NCI-H187 treated with DMSO at 0.1 percent for 48 hours (cell line): ENCODE measurements at regions not wholly inside any gene's neighbourhood (a gene's known extent, or its start where the extent isn't known, plus 50 kb on each side); places are given as distances from the start of the nearest gene placed in this dataset.
"Not testable (repeated sequence)": the region's sequence is repeated elsewhere in the genome, so short reads cannot be mapped to it uniquely, and the experiment has no call there.

Experiments
- DNase-seq: peaks from one replicate; lab custom pipeline; 2025; lab: John Stamatoyannopoulos, UW

- no peak for DNase-seq
Observed at GRCh38 chr20:48405909-48406308, 421.9 kb downstream of the PREX1 start.

GRCh38 chr20:48404598-48404997 lies 423.2 kb downstream of the PREX1 start:
- DNase-seq, result no peak

GRCh38 chr20:48403167-48403761 lies 424.5 kb downstream of the PREX1 start:
- DNase-seq, result peak; percentile 75

DNA sequence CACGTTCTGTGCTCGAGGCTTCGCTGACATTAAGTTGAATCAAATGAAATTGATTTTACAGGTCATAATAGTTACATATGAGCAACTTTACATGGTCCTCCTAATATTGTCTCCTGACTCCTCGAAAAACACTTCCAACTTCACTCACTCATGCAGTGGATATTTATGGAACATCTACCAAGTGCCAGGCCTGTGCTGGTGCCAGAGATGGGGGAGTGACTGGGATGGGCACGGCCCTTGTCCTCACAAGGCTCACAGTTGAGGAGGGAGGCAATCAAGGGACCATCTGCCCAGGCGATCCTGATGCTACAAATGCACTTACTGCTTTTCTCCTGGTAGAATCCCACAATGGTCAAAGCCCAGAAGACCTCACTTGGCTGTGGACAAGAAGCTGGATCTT lies 426.4 kb downstream of the PREX1 start:
- DNase-seq, result no peak

- no peak for DNase-seq
Observed at GRCh38 chr20:48400009-48400408, 427.8 kb downstream of the PREX1 start.

GRCh38 chr20:48398506-48399449 lies 429.0 kb downstream of the PREX1 start:
- DNase-seq, result no peak

DNA sequence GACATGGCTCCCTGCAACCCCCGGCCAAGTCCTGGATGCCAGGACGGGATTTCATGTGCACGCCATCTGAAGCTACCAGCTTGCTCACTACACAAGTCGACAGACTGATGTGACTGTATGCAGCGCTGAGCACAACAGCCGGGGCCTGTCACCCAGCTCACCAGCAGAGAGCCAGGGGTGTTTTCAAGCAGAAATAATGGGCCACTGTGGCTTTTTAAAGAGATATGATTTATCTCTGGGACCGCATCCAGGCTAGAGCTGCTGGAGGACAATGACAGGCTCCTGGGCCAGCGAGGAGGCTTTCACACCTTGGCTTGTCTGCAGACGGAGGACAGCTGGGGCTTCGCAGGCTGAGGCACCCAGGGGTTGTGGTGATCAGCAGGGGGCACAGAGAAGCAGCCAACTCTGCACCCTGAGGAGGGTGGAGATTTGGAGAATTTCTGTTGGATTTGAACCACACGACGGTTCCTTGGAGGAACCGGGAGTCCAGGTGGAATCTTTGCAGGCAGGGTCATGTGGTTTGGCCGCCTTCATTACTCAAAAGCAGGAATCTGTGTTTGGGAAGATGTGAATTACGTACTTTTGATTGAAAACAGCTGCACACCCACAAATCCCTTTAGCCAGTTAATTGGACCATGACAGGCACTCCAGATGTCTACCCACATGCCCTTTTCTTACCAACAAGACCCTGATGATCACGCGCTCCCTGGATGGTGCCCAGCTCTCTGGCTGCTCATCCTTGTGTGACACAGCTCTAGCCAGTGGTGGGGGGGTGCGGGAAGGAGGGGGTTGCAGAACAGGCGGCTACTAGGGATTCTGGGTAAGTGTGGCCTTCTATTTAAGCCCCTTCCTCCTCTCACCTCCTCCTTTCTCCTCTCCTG lies 430.6 kb downstream of the PREX1 start:
- not testable (repeated sequence) for DNase-seq

DNA sequence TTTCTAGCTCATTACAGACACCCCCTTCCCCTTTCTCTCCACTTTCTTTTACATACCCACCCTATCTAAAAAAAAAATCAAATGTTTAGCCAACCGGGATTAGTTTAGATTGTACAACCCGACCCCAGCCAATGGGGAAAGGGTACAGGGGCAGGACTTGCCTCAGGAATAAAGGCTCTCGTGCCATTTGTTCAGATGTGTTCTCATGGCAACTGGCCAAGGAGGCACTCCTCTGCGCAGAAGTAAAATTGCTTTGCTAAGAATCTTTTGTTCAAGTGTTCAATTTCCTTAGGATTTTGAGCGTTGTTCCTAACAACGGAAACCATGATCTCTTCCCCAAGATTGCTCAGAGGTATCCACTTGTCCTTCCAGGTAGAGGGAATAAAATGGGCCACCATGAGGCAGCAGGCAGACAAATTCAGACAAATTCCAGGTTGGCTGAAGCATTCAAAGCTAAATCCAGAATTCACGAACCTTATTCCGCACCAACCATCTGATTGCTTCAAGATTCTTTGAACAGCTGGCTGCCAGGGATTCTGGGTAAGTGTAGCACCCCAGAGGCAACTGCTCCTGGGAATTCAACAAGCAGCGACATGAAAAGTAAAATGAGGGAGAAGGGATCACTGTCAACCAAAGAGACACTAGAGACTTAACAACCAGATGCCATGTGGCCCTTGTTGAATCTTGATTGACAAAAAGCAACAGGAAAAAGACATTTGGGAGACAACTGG lies 431.8 kb downstream of the PREX1 start:
- no peak for DNase-seq

DNA sequence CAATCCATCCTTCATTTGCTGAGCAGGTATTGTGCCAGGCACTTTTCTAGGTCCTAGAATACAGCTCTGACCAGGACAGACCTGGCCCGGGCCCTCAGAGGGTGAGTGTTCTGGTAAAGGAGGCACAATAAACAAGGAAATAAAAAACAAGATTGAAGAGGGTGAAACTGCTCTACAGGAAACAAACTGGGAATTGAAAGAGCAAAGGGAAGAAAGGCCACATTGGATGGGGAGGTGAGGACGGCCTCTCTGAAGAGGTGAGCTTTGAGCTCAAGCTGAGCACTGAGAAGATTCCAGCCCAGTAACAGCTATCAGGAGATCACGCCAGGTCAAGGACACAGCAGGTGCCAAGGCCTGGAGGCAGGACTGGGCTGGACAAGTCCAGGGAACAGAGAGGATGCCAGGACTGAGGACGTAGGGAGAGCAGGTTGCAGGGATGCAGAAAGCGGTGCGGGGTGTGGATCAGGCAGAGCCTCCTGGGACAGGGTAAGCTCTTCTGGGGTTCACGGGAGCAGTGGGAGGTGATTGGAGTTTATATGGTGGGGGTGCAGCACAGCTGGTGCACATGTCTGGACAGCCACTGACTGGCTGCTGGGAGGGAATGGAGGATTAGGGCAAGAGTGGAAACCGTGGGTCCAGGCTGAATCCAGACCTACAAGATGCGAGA lies 433.3 kb downstream of the PREX1 start:
- DNase-seq, result no peak

- DNase-seq, result no peak
Observed at GRCh38 chr20:48393737-48394314, 434.0 kb downstream of the PREX1 start.

- no peak for DNase-seq
Observed at GRCh38 chr20:48393311-48393685, 434.5 kb downstream of the PREX1 start.

DNA sequence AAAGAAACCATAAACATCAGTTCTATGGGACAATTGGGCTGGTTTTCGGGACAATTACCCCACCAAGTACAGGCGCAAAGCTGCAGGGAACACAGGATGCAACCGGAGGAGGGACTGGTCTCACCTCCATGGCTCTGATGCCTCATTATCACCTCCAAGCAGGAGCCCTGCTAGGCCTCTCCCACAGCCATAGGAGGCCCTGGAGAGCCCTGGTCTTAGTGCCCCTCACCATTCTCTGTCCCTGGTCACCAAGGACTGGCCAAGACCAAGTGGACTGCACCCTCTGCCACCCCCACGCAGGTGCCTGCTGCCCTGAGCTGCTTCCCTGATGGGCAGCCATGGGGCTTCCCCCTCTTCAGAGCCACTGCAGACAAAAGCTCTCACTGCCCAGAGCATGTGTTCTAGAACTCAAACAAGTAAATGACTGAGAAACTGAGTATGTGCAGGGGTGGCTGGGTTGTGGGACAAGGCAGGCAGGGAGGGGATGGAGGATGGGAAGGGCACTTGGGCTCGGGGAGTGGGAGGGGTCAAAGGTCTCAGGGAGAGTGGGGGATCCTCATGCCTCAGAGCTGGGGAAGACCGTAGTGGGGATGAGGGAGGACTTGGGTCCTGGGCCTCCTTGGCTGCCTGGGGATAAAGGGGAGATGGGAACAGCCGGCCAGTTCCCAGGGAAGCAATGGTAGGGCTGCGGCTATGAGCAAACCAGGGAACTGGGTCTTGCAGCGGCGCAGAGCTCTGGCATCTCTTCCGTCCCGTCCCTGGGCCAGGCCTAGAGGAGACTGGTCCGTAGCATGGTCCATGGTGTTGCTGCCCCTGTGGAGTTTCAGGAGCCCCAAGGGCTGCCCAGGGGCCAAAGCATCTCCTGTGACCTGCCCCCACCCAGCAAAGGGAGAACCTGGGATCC lies 435.1 kb downstream of the PREX1 start:
- no peak for DNase-seq

DNA sequence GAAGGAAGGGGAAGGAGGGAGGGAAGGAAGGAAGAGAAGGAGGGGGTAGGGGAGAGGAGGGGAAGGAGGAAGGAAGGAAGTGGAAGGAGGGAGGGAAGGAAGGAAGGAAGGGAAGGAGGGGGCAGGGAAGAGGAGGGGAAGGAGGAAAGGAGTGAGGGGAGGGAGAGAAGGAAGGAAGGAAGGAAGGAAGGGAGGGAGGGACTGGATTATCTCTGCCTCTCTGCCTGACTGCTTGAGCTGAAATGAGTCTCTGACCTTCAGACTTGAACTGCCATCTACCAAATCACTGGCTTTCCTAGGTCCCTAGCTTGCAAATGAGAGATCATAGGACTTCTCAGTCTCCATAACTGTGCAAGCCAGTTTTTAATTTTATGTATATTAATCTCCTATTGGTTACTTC lies 436.8 kb downstream of the PREX1 start:
- DNase-seq, result no peak

DNA sequence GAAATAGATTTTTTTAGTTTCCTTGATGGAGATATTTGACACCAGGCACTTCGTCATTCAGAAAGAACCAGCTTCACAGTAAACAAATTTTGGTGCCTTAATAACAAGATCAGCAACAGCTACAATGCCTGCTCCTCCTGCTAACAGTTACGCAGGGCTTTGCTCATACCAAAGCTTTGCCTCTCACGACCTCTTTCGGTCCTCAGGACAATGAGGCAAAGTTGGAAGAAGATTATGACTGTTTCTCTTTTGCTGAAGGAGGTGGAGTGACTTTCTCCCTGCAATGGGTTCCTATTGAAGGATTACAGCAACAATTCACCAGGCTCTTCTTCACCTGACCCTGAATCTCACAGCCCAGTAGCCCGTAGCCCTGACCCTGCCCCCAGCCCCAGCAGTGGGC lies 440.1 kb downstream of the PREX1 start:
- DNase-seq, result no peak

DNA sequence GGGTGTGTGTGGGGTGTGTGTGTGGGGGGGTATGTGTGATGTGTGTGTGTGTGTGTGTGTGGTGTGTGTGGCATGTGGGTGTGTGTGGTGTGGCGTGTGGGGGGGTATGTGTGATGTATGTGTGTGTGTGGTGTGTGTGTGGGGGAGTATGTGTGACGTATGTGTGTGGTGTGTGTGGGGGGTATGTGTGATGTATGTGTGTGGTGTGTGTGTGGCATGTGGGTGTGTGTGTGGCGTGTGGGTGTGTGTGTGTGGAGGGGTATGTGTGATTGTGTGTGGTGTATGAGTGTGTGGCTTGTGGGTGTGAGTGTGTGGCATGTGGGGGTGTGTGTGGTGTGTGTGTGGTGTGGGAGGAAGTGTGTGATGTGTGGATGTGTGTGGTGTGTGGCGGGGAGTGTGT lies 442.3 kb downstream of the PREX1 start:
- DNase-seq, result no peak

GRCh38 chr20:48385114-48385513 lies 442.7 kb downstream of the PREX1 start:
- DNase-seq, result no peak

DNA sequence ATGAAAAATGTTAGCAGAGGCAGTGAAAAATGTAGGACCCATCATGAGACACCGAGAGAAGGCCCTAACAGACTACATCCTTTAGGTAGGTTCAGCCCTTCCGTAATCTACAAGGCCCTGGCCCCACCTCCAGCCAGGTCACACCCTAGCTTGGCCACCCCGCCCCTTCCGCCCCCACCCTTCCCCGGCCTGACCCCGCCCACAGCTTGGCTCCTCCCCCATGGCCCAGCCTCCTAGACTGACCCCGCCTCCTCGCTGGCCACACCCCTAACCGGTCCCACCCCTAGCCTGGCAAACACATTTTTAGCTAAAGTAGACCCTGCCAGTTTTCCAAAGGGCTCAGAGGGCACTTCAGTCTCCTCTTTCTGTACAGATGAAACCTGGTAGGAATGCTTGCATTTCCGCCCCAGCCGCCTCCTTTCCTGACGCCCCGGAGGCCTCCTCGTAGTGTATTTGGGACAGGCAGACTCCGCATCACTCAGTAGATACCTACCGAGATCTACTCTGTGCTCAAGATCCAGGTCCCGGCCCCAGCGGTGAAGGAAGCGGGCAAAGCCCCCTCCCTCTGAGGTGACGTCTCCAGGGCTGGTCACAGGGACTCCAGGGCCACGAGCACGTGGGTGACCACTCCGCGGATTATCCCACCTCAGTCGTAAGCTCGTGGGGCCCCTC lies 443.5 kb downstream of the PREX1 start:
- DNase-seq, result no peak

DNA sequence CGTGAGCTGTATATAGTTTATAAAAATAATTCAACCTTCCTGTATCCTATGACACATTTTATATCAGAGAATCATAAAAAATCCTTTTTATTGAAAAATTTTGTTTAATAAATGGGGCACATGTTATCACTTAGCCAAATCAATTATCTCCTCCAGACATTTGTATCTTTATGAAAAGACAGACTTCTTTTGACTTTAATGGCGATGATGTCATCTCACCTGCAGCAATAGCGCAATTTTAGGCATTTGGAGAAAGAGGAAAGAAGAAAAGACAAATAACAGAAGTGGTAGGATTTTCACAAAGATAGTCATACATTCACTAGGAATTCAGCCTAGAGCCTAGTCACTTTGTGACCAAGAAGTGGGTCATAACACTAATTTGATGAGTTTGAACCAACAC lies 444.5 kb downstream of the PREX1 start:
- no peak for DNase-seq

GRCh38 chr20:48382304-48382703 lies 445.5 kb downstream of the PREX1 start:
- no peak for DNase-seq
